NCI-H2227 (cell line): ENCODE measurements at regions not wholly inside any gene's neighbourhood (a gene's known extent, or its start where the extent isn't known, plus 50 kb on each side); places are given as distances from the start of the nearest gene placed in this dataset.

Source experiments
- DNase-seq: peaks from one replicate; lab custom pipeline; 2025; ENCODE audit not compliant: unreplicated experiment; lab: John Stamatoyannopoulos, UW

- DNase-seq = no peak
Observed at GRCh38 chr13:74218291-74218690, 84.1 kb upstream of the KLF12 start.

- DNase-seq = no peak
Observed at GRCh38 chr13:74217811-74218210, 83.6 kb upstream of the KLF12 start.

- no peak for DNase-seq
Observed at GRCh38 chr13:74215420-74215819, 81.2 kb upstream of the KLF12 start.

- no peak for DNase-seq
Observed at GRCh38 chr13:74214321-74214720, 80.1 kb upstream of the KLF12 start.

GRCh38 chr13:74210693-74211393 lies 76.6 kb upstream of the KLF12 start:
- DNase-seq = peak; percentile 24

- DNase-seq = no peak
Observed at GRCh38 chr13:74206855-74207254, 72.7 kb upstream of the KLF12 start.

GRCh38 chr13:74206061-74206561 lies 71.9 kb upstream of the KLF12 start:
- DNase-seq = no peak

GRCh38 chr13:74205313-74205690 lies 71.1 kb upstream of the KLF12 start:
- DNase-seq = no peak

- DNase-seq = no peak
Observed at GRCh38 chr13:74204602-74205312, 70.6 kb upstream of the KLF12 start.

- DNase-seq = no peak
Observed at GRCh38 chr13:74203576-74203975, 69.4 kb upstream of the KLF12 start.

- DNase-seq = no peak
Observed at GRCh38 chr13:74202129-74202813, 68.1 kb upstream of the KLF12 start.

GRCh38 chr13:74201530-74201929 lies 67.3 kb upstream of the KLF12 start:
- DNase-seq = no peak

- no peak for DNase-seq
Observed at GRCh38 chr13:74200081-74200480, 65.9 kb upstream of the KLF12 start.

- no peak for DNase-seq
Observed at GRCh38 chr13:74197677-74198429, 63.6 kb upstream of the KLF12 start.

GRCh38 chr13:74194846-74195245 lies 60.6 kb upstream of the KLF12 start:
- no peak for DNase-seq

- DNase-seq = no peak
Observed at GRCh38 chr13:74193391-74193790, 59.2 kb upstream of the KLF12 start.

GRCh38 chr13:74191410-74191809 lies 57.2 kb upstream of the KLF12 start:
- no peak for DNase-seq

GRCh38 chr13:74190999-74191398 lies 56.8 kb upstream of the KLF12 start:
- DNase-seq = no peak

- DNase-seq = no peak
Observed at GRCh38 chr13:74187564-74187963, 53.4 kb upstream of the KLF12 start.

- DNase-seq = no peak
Observed at GRCh38 chr13:74184283-74184682, 50.1 kb upstream of the KLF12 start.
